ENCODE measurements at regions not wholly inside any gene's neighbourhood (a gene's known extent, or its start where the extent isn't known, plus 50 kb on each side); places are given as distances from the start of the nearest gene placed in this dataset.

DNA sequence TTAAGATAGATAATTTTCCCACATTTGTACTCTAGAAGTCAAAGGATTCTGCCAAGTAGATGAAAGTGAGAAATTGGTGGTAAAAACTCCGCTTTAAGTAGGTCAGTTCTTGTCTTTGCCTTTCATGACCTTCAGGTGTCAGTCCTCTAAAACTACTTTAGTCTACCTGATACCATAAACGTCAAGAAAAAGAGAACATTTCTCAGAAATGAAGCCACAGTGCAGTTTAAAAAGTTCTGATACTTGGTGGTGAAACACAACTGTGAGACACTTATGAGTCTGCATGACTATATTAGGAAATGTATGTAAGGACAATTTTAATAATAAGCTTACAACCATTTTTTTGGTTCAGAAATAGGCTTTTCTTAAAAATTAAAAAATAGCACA, 583.3 kb downstream of the SATB2 start:
- TF ChIP-seq, protein P1, sequence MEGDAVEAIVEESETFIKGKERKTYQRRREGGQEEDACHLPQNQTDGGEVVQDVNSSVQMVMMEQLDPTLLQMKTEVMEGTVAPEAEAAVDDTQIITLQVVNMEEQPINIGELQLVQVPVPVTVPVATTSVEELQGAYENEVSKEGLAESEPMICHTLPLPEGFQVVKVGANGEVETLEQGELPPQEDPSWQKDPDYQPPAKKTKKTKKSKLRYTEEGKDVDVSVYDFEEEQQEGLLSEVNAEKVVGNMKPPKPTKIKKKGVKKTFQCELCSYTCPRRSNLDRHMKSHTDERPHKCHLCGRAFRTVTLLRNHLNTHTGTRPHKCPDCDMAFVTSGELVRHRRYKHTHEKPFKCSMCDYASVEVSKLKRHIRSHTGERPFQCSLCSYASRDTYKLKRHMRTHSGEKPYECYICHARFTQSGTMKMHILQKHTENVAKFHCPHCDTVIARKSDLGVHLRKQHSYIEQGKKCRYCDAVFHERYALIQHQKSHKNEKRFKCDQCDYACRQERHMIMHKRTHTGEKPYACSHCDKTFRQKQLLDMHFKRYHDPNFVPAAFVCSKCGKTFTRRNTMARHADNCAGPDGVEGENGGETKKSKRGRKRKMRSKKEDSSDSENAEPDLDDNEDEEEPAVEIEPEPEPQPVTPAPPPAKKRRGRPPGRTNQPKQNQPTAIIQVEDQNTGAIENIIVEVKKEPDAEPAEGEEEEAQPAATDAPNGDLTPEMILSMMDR (IDR thresholded peaks at IDR 0.05; ENCODE audit: low read depth, low read length, missing input control): no peak
- TF ChIP-seq, protein P2, sequence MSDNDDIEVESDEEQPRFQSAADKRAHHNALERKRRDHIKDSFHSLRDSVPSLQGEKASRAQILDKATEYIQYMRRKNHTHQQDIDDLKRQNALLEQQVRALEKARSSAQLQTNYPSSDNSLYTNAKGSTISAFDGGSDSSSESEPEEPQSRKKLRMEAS (IDR thresholded peaks at IDR 0.05): no peak
- TF ChIP-seq YY1 (IDR thresholded peaks at IDR 0.05): no peak
- no peak for TF ChIP-seq GABPA (IDR thresholded peaks at IDR 0.05 in 1 of 2, conservative IDR thresholded peaks at IDR 0.05 in 1 of 2)

Data from liver (tissue), 3 donors.